NCI-H1436 (cell line): ENCODE measurements at regions not wholly inside any gene's neighbourhood (a gene's known extent, or its start where the extent isn't known, plus 50 kb on each side); places are given as distances from the start of the nearest gene placed in this dataset.

Source experiments
- DNase-seq: peaks from one replicate; lab custom pipeline; 2025; lab: John Stamatoyannopoulos, UW

- no peak for DNase-seq
Measured at GRCh38 chr6:100944644-100945043, 63.5 kb upstream of the ASCC3 start.

DNA sequence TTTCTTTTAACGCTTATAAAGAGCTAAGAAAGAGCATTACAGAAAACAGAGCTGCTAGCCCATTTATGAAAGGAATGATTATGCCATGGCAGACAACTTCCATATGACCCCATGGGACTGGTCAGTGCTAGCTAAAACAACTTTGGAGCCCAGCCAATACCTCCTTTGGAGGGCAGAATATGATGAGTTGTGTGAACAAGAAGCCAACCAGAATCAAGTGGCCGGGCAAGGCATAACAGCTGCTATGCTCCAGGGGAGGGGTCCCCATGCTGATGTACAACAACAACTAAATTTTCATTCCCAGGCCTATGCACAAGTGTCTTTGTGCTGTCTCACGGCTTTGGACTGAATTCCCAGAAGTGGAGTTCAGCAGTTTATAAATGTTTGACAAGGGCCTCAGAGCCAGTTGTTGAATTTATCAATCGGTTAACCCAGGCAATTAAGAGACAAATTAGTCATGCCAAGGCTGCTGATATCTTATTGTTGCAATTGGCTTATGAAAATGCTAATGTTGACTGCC lies 65.0 kb upstream of the ASCC3 start:
- DNase-seq = no peak

GRCh38 chr6:100946711-100947110 lies 65.6 kb upstream of the ASCC3 start:
- no peak for DNase-seq

DNA sequence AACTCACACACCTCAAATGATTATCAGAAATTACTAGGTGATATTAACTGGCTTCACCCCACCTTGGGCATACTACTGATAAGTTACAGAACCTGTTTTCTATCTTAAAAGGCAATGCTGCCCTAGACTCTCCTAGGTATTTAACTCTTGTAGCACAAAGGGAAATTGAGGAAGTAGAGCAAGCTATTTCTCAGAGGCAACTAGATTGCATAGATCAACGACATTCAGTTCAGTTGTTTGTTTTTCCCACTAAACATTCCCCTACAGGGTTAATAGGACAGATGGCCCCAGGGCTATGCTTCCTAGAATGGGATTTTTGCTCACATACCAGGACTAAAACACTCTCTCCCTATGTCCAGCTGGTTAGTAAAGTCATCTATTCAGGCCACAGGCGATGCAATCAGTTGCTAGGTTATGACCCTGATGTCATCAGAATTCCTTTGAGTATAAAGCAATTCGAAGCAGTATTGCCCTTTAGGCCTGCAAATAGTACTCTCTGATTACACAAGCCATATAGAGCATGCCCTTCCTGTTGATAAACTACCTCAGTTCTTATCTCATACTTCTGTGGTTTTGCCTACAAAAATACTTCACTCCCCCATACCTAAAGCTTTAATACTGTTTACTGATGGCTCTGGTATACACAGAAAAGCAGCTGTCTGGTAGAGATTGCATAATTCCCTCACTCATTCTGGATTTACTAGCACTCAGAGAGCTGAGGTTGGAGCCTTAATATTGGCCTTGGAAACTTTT lies 67.4 kb upstream of the ASCC3 start:
- DNase-seq = no peak

GRCh38 chr6:100952006-100952405 lies 70.9 kb upstream of the ASCC3 start:
- DNase-seq = no peak

- no peak for DNase-seq
Measured at GRCh38 chr6:100959280-100959679, 78.2 kb upstream of the ASCC3 start.

- no peak for DNase-seq
Measured at GRCh38 chr6:100962466-100962865, 81.3 kb upstream of the ASCC3 start.

DNA sequence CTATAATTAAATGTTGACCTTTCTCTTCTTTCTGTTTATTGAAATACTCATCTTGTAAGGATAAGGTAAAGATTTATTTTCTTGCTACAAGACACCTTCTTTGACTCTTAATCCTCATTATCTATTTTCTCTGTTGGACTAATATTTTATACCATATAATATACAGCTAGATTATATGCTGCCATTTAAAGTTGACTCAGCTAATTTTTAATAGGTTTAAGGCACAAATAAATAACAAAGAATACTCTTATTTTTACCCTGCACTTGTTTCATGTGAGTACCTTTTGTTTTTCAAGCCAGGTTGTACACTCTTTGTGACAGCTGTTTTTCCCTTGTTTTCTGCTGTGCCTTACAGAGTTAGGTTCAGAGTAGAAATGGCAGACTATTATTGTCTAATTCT lies 83.9 kb upstream of the ASCC3 start:
- DNase-seq = no peak

DNA sequence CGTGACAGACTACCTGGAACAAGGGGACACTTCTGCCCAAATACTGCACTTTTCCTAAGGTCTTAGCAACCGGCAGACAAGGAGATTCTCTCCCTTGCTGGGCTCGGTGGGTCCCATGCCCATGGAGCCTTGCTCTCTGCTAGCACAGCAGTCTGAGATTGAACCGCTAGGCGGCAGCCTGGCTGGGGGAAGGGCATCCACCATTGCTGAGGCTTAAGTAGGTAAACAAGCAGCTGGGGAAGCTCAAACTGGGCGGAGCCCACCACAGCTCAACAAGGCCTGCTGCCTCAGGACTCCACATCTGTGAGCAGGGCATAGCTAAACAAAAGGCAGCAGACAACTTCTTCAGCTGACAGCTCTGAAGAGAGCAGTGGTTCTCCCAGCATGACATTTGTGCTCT lies 87.8 kb upstream of the ASCC3 start:
- DNase-seq = peak; percentile 6

DNA sequence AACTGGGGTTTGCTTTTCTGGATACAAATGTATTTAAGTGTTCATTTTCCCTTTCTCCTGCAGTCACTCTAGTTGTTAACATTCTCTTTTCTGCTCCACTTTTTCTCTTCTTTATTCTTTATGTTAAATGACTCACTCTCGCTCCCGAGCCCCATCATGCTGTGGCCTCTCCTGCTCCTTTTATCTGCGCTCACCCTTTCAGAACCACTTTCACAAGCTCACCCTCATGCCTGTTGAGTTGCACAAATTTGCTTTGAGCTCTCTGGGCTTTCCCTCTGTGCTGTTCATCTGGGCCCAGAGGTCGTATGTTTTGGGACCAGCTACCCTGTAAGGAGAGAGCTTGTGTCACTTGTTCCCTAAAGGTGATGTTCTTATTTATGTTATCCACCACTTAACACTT lies 98.1 kb upstream of the ASCC3 start:
- no peak for DNase-seq

- DNase-seq = no peak
Measured at GRCh38 chr6:100980949-100981348, 99.8 kb upstream of the ASCC3 start.

GRCh38 chr6:100986921-100987320 lies 105.8 kb upstream of the ASCC3 start:
- DNase-seq = no peak

GRCh38 chr6:100987556-100987955 lies 106.4 kb upstream of the ASCC3 start:
- no peak for DNase-seq

DNA sequence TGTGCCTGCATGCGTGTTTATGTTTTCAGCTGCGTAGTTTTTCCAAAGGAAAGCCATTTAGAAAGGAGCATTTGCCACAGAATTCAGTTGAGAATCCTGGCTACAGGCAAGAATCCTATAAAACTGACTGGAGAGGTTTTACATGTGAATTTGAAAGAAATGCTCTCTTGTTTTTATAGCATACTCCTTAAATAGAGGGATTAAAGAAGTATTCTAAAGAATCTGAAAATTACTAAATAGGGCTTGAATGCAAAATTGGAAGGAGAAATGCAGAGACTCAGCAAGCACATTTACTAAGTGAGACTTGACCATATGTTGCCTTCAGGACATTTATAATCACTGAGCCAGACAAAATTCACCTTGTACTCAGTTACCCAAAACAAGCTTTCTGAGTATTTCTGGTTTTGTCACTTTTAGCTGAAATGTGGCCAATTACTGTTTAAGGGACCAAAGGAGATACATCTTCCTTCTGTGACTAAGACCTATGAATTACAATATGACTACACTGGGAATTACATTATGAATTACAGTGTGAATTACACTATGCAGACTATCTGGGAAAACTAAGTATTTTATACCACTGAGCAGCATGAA lies 107.4 kb upstream of the ASCC3 start:
- DNase-seq = no peak

DNA sequence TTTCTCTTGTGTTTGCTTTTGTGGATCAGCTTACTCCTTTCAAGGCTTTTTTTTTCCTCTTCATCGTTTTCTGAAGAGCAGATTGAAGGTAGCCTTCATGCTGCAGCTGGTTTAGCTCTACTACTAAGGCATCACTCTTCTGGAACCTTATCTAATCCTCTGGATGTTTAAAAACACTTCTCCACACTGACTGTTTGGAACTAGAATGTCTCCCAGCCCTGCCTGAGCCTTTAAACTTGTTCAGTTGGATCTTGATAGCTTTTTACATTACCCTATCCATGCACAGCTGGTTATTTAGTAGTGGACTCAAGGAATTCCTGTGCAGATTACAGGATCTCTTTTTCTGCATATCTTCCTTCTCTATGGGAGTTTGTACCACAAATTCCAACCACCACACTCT lies 108.9 kb upstream of the ASCC3 start:
- no peak for DNase-seq

- no peak for DNase-seq
Measured at GRCh38 chr6:100996409-100996808, 115.3 kb upstream of the ASCC3 start.

- no peak for DNase-seq
Measured at GRCh38 chr6:100998111-100998510, 117.0 kb upstream of the ASCC3 start.

DNA sequence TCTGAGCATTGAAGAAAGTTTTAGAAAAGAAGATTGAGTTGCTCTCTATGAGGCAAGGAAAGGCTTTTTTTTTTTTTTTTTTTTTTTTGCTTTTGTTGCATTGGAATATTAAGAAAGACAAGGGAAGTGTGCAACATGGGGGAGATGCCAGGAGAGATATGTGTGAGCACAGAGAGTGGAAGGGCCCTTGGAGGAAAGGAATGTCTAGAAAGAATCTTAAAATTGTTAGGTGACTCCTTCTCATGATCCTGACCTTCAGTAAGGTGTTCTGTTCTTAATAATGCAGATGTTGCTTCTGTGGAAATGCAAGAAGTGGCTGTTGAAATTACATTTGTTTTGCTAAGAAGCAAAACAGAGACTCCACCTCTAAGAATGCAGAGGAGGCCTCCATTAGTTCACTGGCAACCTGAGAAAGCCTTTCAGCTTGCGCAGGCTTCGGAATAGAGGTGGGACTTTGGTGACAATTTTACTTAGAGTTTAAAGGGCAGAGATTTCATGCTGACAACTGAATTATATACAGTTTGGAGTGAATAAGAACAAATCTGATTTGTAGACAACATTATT lies 118.0 kb upstream of the ASCC3 start:
- DNase-seq = no peak

DNA sequence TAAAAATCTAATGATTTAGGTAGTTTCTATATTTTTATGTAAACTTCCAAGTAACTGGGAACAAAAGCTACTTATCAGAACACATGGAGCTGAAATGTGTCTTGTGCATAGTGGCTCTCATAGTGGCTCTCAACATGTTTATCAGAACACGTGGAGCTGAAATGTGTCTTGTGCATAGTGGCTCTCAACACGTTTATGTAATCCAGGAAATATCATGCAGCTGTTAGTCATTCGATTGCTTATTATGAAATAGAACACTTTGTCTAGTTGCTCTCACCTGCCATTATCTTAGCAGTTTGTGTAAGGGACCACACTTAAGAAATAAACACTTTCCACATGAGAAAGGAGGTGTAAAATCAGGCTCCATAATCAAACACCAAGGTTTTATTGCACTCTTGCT lies 119.2 kb upstream of the ASCC3 start:
- DNase-seq = peak; percentile 35

GRCh38 chr6:101001012-101001411 lies 119.9 kb upstream of the ASCC3 start:
- no peak for DNase-seq

DNA sequence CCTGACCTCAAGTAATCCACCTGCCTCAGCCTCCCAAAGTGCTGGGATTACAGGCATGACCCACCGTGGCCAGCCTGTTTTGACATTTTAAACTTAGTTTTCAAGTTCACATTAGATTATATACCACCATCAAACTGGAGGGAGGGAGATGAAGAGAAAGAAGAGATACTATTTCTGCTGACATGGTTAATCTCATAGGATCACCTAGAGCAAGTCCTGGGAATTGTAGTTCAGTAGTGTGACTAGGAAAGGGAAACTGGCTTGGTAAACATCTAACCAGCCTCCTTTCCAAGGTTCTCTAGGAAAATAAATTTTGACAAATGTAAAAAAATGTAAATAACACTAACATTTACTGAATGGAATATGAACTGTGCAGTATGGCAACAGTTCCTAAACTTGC lies 120.5 kb upstream of the ASCC3 start:
- DNase-seq = no peak

GRCh38 chr6:101003075-101003474 lies 121.9 kb upstream of the ASCC3 start:
- DNase-seq = no peak

DNA sequence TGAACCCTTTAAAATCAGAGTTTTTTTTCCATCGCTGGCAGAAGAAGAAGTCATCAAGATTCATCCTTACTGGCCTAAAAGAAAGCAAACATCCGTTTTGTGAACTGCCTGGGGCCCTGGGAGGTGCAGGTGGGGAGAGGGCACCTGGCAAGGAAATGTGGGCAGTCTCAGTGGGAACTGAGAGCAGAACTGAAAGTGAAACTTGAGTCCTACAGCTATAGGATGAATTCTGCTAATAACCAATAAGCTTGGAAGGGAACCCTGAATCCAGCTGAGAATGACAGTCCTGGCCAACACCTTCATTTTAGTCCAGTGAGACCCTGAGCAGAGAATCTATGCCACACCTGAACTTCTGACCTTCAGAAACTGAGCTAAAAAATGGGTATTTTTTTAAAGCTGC lies 130.1 kb upstream of the ASCC3 start:
- DNase-seq = no peak
